Right atrium auricular region (tissue), 2 donors: ENCODE measurements at regions not wholly inside any gene's neighbourhood (a gene's known extent, or its start where the extent isn't known, plus 50 kb on each side); places are given as distances from the start of the nearest gene placed in this dataset.
A peak's percentile ranks its signal among the peaks of the same experiment; 100 is the strongest.
"Not testable (repeated sequence)": the region's sequence is repeated elsewhere in the genome, so short reads cannot be mapped to it uniquely, and the experiment has no call there.

Experiments used
- DNase-seq: peaks from one replicate; pipeline ENCODE4 v3.0.0-alpha.2; 2019; ENCODE audit warnings: low spot score
- H3K27ac ChIP-seq, 2 donors: fragments of 200-600 bp; sonication (generic); 1 replicate in 1 of 2; 2 replicates in 1 of 2; pipeline ENCODE4 v1.5.1; 2016 to 2019
- H3K27me3 ChIP-seq, 2 donors: fragments of 200-600 bp; sonication (generic); one replicate each; pipeline versions ENCODE4 v1.5.1 to v1.6.0; 2017 to 2019
- H3K36me3 ChIP-seq: fragments of 200-600 bp; sonication (generic); one replicate; pipeline ENCODE4 v1.5.1; 2016
- H3K4me1 ChIP-seq, 2 donors: fragments of 200-600 bp; sonication (generic); one replicate each; pipeline versions ENCODE4 v1.5.1 to v1.6.0; 2017 to 2019
- H3K4me3 ChIP-seq, 2 donors: fragments of 200-600 bp; sonication (generic); 1 replicate in 1 of 2; 2 replicates in 1 of 2; pipeline ENCODE4 v1.5.1; 2017 to 2019; ENCODE audit warnings: mild to moderate bottlenecking in 1 of 2, moderate library complexity in 1 of 2
- H3K9me3 ChIP-seq, 2 donors: fragments of 200-600 bp; sonication (generic); one replicate each; pipeline ENCODE4 v1.5.1; 2019
- CTCF ChIP-seq, 2 donors: fragments of 200-600 bp; sonication (generic); IDR thresholded peaks; one replicate each; pipeline ENCODE4 v1.5.1; 2019; ENCODE audit warnings: antibody characterized with exemption in 2 of 2

- H3K4me3 ChIP-seq: no peak overlapping the region
- peaks cover 0 to 23% of the 10 kb centered on the region in 2 donors for H3K4me1 ChIP-seq
- no peaks in the 10 kb centered on the region for H3K36me3 ChIP-seq
- peak overlapping the region; percentile 81 to 96 for H3K27ac ChIP-seq
- no peaks in the 10 kb centered on the region for H3K9me3 ChIP-seq
- no peak for TF ChIP-seq CTCF (IDR thresholded peaks at IDR 0.05)
- DNase-seq: no peak
- H3K27me3 ChIP-seq: no peaks in the 10 kb centered on the region
These were observed 671.8 kb downstream of the QKI start for GRCh38 chr6:164086076-164086887.

- Histone ChIP-seq H3K36me3 (no peaks in the 10 kb centered on the region), H3K27me3 (no peaks in the 10 kb centered on the region), H3K4me3 (no peak overlapping the region), H3K9me3 (no peaks in the 10 kb centered on the region), H3K27ac (peak overlapping the region; percentile 81 to 96), H3K4me1 (peaks cover 0 to 23% of the 10 kb centered on the region in 2 donors)
- DNase-seq: peak; percentile 90
- no peak for TF ChIP-seq CTCF (IDR thresholded peaks at IDR 0.05)
These were observed 670.9 kb downstream of the QKI start for GRCh38 chr6:164085091-164086075.

- Histone ChIP-seq H3K4me1 (peaks cover 0 to 8% of the 10 kb centered on the region in 2 donors), H3K27ac (no peak overlapping the region), H3K36me3 (no peaks in the 10 kb centered on the region), H3K9me3 (no peaks in the 10 kb centered on the region), H3K4me3 (no peak overlapping the region), H3K27me3 (no peaks in the 10 kb centered on the region)
- TF ChIP-seq CTCF (IDR thresholded peaks at IDR 0.05): no peak
- DNase-seq: no peak
These were observed 664.7 kb downstream of the QKI start for GRCh38 chr6:164079275-164079600.

GRCh38 chr6:164078532-164079274, 664.2 kb downstream of the QKI start:
- no peaks in the 10 kb centered on the region for H3K36me3 ChIP-seq
- DNase-seq: no peak
- no peak for TF ChIP-seq CTCF (IDR thresholded peaks at IDR 0.05)
- no peak overlapping the region for H3K27ac ChIP-seq
- no peaks in the 10 kb centered on the region for H3K27me3 ChIP-seq
- H3K4me3 ChIP-seq: no peak overlapping the region
- peaks cover 0 to 6% of the 10 kb centered on the region in 2 donors for H3K4me1 ChIP-seq
- H3K9me3 ChIP-seq: no peaks in the 10 kb centered on the region

- not testable (repeated sequence) for H3K36me3 ChIP-seq, H3K4me3 ChIP-seq, H3K4me1 ChIP-seq, H3K27me3 ChIP-seq, DNase-seq, H3K27ac ChIP-seq, H3K9me3 ChIP-seq
These were observed 662.5 kb downstream of the QKI start for GRCh38 chr6:164076818-164077532.
